Erythroblast (primary cell): ENCODE measurements at regions not wholly inside any gene's neighbourhood (a gene's known extent, or its start where the extent isn't known, plus 50 kb on each side); places are given as distances from the start of the nearest gene placed in this dataset.

Experiments used
- GATA1 ChIP-seq: IDR thresholded peaks from 2 replicates; pipeline ENCODE4 v1.6.1; 2011; ENCODE audit warnings: low read depth, mild to moderate bottlenecking, control low read depth, low read length, moderate library complexity
- POLR2A ChIP-seq: IDR thresholded peaks from 2 replicates; pipeline ENCODE4 v1.6.1; 2011; ENCODE audit warnings: mild to moderate bottlenecking, low read length

DNA sequence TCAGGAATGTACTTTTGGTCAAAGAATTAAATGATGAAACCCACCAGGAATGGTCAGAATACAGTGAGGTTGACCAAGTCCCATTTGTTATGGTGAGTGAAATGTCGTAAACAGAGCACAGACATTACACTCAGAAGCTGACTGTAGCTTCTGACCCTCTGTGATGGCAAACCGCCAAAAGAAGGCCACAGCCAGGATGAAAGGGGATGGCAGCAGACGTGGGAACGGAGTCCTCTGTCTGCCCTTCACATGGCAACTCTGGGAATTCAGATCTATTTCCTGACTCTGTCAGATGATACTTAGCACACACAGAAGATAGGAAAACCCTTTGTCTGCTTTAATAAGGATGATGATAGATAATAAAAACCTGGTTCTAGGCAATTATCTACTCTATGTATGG, 757.1 kb downstream of the SORCS3 start:
- TF ChIP-seq POLR2A: no peak
- no peak for TF ChIP-seq GATA1
